K562 (cell line): ENCODE measurements at regions not wholly inside any gene's neighbourhood (a gene's known extent, or its start where the extent isn't known, plus 50 kb on each side); places are given as distances from the start of the nearest gene placed in this dataset.
A peak's percentile ranks its signal among the peaks of the same experiment; 100 is the strongest.

ENCODE experiments used
- CREB1 ChIP-seq, 2 experiments: sonication (generic) in 1 of 2; formaldehyde crosslinking in 1 of 2; IDR thresholded peaks; 2 replicates each; pipeline versions ENCODE4 v1.6.1 to v1.8.0; 2012 to 2022; ENCODE audit warnings: inconsistent platforms in 1 of 2, mild to moderate bottlenecking in 1 of 2, missing genetic modification reagents in 1 of 2, moderate library complexity in 1 of 2
- DACH1 ChIP-seq: fragments of 450-650 bp; IDR thresholded peaks from 2 replicates; pipeline ENCODE4 v1.6.1; 2018; ENCODE audit not compliant: partially characterized antibody
- MTF1 ChIP-seq: fragments of 250-450 bp; sonication (Bioruptor Pico); IDR thresholded peaks from 2 replicates; pipeline ENCODE4 v1.9.0; 2021; ENCODE audit warnings: moderate library complexity, mild to moderate bottlenecking, inconsistent platforms, borderline replicate concordance
- TF ChIP-seq, protein P1 (sequence below): fragments of 250-450 bp; sonication (Bioruptor Pico); IDR thresholded peaks from 2 replicates; pipeline ENCODE4 v1.4.0; 2020; ENCODE audit warnings: borderline replicate concordance
- TF ChIP-seq, protein P2 (sequence below): sonication (generic); formaldehyde crosslinking; IDR thresholded peaks from 2 replicates; pipeline ENCODE4 v1.8.0; 2023; ENCODE audit warnings: mild to moderate bottlenecking, missing genetic modification reagents
- TF ChIP-seq, protein P3 (sequence below): sonication (generic); formaldehyde crosslinking; IDR thresholded peaks from 2 replicates; pipeline ENCODE4 v1.8.0; 2023; ENCODE audit warnings: missing genetic modification reagents, mild to moderate bottlenecking, borderline replicate concordance
- TF ChIP-seq, protein P4 (sequence below): fragments of 450-650 bp; formaldehyde crosslinking; IDR thresholded peaks from 2 replicates; pipeline ENCODE4 v1.4.0; 2020; ENCODE audit warnings: mild to moderate bottlenecking, mixed read lengths
- TF ChIP-seq, protein P5 (sequence below): fragments of 450-650 bp; IDR thresholded peaks from one replicate; pipeline ENCODE4 v1.6.1; 2018; ENCODE audit warnings: mild to moderate bottlenecking, moderate library complexity; ENCODE audit not compliant: partially characterized antibody
- TF ChIP-seq, protein P6 (sequence below): fragments of 200-800 bp; sonication (Bioruptor generic); IDR thresholded peaks from 2 replicates; pipeline ENCODE4 v1.6.1; 2016; ENCODE audit warnings: missing genetic modification characterization, missing compliant biosample characterization

DNA sequence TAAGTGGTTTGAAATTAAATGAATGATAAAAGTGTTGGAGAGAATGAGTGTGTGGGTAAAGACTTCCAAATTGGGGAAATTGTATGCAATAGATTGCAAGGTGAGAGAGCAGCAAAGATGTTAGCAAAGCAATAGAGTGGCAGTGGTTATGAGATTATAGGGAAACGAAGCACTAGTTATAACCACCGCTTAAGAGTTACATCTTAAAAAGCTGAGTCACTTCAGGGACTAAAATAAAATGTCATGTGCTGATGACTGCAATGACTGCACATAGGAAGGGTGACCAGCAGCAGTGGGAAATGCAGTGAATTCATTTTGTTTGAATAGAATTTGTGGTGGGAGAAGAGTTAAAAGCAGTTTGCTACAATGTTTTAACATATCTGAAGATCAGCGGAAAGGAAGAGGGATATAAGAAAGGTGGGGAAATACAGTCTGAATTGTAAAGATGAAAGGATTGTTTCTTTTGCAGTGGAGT, 127.3 kb downstream of the RAP2B start (continued):
- TF ChIP-seq, protein P1, sequence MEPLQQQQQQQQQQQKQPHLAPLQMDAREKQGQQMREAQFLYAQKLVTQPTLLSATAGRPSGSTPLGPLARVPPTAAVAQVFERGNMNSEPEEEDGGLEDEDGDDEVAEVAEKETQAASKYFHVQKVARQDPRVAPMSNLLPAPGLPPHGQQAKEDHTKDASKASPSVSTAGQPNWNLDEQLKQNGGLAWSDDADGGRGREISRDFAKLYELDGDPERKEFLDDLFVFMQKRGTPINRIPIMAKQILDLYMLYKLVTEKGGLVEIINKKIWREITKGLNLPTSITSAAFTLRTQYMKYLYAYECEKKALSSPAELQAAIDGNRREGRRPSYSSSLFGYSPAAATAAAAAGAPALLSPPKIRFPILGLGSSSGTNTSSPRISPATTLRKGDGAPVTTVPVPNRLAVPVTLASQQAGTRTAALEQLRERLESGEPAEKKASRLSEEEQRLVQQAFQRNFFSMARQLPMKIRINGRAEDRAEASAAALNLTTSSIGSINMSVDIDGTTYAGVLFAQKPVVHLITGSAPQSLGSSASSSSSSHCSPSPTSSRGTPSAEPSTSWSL (CRISPR knock-in tag): no peak
- TF ChIP-seq, protein P2, sequence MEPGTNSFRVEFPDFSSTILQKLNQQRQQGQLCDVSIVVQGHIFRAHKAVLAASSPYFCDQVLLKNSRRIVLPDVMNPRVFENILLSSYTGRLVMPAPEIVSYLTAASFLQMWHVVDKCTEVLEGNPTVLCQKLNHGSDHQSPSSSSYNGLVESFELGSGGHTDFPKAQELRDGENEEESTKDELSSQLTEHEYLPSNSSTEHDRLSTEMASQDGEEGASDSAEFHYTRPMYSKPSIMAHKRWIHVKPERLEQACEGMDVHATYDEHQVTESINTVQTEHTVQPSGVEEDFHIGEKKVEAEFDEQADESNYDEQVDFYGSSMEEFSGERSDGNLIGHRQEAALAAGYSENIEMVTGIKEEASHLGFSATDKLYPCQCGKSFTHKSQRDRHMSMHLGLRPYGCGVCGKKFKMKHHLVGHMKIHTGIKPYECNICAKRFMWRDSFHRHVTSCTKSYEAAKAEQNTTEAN (CRISPR knock-in tag): no peak
- TF ChIP-seq DACH1 (no peak), MTF1 (CRISPR knock-in tag) (no peak), CREB1 (IDR thresholded peaks at IDR 0.05) (no peak), CREB1 (CRISPR knock-in tag; IDR thresholded peaks at IDR 0.05) (no peak)
- TF ChIP-seq, protein P3, sequence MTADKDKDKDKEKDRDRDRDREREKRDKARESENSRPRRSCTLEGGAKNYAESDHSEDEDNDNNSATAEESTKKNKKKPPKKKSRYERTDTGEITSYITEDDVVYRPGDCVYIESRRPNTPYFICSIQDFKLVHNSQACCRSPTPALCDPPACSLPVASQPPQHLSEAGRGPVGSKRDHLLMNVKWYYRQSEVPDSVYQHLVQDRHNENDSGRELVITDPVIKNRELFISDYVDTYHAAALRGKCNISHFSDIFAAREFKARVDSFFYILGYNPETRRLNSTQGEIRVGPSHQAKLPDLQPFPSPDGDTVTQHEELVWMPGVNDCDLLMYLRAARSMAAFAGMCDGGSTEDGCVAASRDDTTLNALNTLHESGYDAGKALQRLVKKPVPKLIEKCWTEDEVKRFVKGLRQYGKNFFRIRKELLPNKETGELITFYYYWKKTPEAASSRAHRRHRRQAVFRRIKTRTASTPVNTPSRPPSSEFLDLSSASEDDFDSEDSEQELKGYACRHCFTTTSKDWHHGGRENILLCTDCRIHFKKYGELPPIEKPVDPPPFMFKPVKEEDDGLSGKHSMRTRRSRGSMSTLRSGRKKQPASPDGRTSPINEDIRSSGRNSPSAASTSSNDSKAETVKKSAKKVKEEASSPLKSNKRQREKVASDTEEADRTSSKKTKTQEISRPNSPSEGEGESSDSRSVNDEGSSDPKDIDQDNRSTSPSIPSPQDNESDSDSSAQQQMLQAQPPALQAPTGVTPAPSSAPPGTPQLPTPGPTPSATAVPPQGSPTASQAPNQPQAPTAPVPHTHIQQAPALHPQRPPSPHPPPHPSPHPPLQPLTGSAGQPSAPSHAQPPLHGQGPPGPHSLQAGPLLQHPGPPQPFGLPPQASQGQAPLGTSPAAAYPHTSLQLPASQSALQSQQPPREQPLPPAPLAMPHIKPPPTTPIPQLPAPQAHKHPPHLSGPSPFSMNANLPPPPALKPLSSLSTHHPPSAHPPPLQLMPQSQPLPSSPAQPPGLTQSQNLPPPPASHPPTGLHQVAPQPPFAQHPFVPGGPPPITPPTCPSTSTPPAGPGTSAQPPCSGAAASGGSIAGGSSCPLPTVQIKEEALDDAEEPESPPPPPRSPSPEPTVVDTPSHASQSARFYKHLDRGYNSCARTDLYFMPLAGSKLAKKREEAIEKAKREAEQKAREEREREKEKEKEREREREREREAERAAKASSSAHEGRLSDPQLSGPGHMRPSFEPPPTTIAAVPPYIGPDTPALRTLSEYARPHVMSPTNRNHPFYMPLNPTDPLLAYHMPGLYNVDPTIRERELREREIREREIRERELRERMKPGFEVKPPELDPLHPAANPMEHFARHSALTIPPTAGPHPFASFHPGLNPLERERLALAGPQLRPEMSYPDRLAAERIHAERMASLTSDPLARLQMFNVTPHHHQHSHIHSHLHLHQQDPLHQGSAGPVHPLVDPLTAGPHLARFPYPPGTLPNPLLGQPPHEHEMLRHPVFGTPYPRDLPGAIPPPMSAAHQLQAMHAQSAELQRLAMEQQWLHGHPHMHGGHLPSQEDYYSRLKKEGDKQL: no peak
- TF ChIP-seq, protein P4, sequence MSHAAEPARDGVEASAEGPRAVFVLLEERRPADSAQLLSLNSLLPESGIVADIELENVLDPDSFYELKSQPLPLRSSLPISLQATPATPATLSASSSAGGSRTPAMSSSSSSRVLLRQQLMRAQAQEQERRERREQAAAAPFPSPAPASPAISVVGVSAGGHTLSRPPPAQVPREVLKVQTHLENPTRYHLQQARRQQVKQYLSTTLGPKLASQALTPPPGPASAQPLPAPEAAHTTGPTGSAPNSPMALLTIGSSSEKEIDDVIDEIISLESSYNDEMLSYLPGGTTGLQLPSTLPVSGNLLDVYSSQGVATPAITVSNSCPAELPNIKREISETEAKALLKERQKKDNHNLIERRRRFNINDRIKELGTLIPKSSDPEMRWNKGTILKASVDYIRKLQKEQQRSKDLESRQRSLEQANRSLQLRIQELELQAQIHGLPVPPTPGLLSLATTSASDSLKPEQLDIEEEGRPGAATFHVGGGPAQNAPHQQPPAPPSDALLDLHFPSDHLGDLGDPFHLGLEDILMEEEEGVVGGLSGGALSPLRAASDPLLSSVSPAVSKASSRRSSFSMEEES: peak; percentile 10; the same call in 1 of the 2 replicates
- TF ChIP-seq, protein P5, sequence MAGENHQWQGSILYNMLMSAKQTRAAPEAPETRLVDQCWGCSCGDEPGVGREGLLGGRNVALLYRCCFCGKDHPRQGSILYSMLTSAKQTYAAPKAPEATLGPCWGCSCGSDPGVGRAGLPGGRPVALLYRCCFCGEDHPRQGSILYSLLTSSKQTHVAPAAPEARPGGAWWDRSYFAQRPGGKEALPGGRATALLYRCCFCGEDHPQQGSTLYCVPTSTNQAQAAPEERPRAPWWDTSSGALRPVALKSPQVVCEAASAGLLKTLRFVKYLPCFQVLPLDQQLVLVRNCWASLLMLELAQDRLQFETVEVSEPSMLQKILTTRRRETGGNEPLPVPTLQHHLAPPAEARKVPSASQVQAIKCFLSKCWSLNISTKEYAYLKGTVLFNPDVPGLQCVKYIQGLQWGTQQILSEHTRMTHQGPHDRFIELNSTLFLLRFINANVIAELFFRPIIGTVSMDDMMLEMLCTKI: no peak
- TF ChIP-seq, protein P6, sequence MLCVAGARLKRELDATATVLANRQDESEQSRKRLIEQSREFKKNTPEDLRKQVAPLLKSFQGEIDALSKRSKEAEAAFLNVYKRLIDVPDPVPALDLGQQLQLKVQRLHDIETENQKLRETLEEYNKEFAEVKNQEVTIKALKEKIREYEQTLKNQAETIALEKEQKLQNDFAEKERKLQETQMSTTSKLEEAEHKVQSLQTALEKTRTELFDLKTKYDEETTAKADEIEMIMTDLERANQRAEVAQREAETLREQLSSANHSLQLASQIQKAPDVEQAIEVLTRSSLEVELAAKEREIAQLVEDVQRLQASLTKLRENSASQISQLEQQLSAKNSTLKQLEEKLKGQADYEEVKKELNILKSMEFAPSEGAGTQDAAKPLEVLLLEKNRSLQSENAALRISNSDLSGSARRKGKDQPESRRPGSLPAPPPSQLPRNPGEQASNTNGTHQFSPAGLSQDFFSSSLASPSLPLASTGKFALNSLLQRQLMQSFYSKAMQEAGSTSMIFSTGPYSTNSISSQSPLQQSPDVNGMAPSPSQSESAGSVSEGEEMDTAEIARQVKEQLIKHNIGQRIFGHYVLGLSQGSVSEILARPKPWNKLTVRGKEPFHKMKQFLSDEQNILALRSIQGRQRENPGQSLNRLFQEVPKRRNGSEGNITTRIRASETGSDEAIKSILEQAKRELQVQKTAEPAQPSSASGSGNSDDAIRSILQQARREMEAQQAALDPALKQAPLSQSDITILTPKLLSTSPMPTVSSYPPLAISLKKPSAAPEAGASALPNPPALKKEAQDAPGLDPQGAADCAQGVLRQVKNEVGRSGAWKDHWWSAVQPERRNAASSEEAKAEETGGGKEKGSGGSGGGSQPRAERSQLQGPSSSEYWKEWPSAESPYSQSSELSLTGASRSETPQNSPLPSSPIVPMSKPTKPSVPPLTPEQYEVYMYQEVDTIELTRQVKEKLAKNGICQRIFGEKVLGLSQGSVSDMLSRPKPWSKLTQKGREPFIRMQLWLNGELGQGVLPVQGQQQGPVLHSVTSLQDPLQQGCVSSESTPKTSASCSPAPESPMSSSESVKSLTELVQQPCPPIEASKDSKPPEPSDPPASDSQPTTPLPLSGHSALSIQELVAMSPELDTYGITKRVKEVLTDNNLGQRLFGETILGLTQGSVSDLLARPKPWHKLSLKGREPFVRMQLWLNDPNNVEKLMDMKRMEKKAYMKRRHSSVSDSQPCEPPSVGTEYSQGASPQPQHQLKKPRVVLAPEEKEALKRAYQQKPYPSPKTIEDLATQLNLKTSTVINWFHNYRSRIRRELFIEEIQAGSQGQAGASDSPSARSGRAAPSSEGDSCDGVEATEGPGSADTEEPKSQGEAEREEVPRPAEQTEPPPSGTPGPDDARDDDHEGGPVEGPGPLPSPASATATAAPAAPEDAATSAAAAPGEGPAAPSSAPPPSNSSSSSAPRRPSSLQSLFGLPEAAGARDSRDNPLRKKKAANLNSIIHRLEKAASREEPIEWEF: no peak
